ENCODE measurements at regions not wholly inside any gene's neighbourhood (a gene's known extent, or its start where the extent isn't known, plus 50 kb on each side); places are given as distances from the start of the nearest gene placed in this dataset.

GRCh38 chr5:42919600-42919999 lies 107.9 kb upstream of the SELENOP start:
- no peak for TF ChIP-seq CTCF (IDR thresholded peaks at IDR 0.05)
- no peak for TF ChIP-seq EZH2 (IDR thresholded peaks at IDR 0.05)
